OCI-LY3 (cell line): ENCODE measurements at regions not wholly inside any gene's neighbourhood (a gene's known extent, or its start where the extent isn't known, plus 50 kb on each side); places are given as distances from the start of the nearest gene placed in this dataset.

Experiments
- H2AFZ ChIP-seq: fragments of 200-600, 300-600 bp; shearing (Covaris generic); 2 replicates; pipeline ENCODE4 v1.6.0; 2014; ENCODE audit warnings: antibody characterized with exemption, low read depth, low read length
- H3K27ac ChIP-seq: fragments of 200-600, 300-600 bp; sonication (generic); 2 replicates; pipeline ENCODE4 v1.5.1; 2014; ENCODE audit warnings: mild to moderate bottlenecking, low read length, moderate library complexity, mixed read lengths
- H3K27me3 ChIP-seq: fragments of 200-600, 300-600 bp; sonication (generic); 2 replicates; pipeline ENCODE4 v1.6.1; 2014; ENCODE audit warnings: low read depth, low read length, mixed read lengths
- H3K36me3 ChIP-seq: fragments of 200-600, 300-600 bp; sonication (generic); replicated peaks from 2 replicates; pipeline ENCODE3; 2014; ENCODE audit warnings: low read depth, low read length, mixed read lengths
- H3K4me1 ChIP-seq: fragments of 300-600, 200-600 bp; sonication (generic); 2 replicates; pipeline ENCODE4 v1.6.1; 2014; ENCODE audit warnings: low read length, mixed read lengths
- H3K4me2 ChIP-seq: fragments of 200-600, 300-600 bp; sonication (generic); 2 replicates; pipeline ENCODE4 v1.6.1; 2014; ENCODE audit warnings: low read length, mixed read lengths
- H3K4me3 ChIP-seq: fragments of 300-600, 200-600 bp; sonication (generic); 2 replicates; pipeline ENCODE4 v1.5.1; 2014; ENCODE audit warnings: antibody characterized with exemption, mild to moderate bottlenecking, low read length, moderate library complexity
- H3K79me2 ChIP-seq: fragments of 300-600, 200-600 bp; shearing (Covaris generic); 2 replicates; pipeline ENCODE4 v1.6.1; 2014; ENCODE audit warnings: mild to moderate bottlenecking, low read length, mixed read lengths
- H3K9ac ChIP-seq: fragments of 300-600, 200-600 bp; shearing (Covaris generic); 2 replicates; pipeline ENCODE4 v1.6.0; 2014; ENCODE audit warnings: mild to moderate bottlenecking, low read length, moderate library complexity
- H3K9me3 ChIP-seq: fragments of 200-600, 300-600 bp; shearing (Covaris generic); 2 replicates; pipeline ENCODE4 v1.6.1; 2014; ENCODE audit warnings: low read length, mixed read lengths; ENCODE audit not compliant: insufficient read depth
- H4K20me1 ChIP-seq: fragments of 200-600, 300-600 bp; sonication (generic); 2 replicates; pipeline ENCODE4 v1.6.1; 2016; ENCODE audit warnings: low read length, mixed read lengths; ENCODE audit not compliant: insufficient read depth
- EZH2phosphoT487 ChIP-seq: fragments of 200-600 bp; shearing (Covaris generic); IDR thresholded peaks from 2 replicates; pipeline ENCODE4 v1.6.1; 2018; ENCODE audit warnings: antibody characterized with exemption, mixed run types, low read depth
- TF ChIP-seq, protein P1 (sequence below): fragments of 200-600, 300-600 bp; sonication (generic); IDR thresholded peaks from 2 replicates; pipeline ENCODE4 v1.5.1; 2014; ENCODE audit warnings: antibody characterized with exemption, low read length, low read depth

DNA sequence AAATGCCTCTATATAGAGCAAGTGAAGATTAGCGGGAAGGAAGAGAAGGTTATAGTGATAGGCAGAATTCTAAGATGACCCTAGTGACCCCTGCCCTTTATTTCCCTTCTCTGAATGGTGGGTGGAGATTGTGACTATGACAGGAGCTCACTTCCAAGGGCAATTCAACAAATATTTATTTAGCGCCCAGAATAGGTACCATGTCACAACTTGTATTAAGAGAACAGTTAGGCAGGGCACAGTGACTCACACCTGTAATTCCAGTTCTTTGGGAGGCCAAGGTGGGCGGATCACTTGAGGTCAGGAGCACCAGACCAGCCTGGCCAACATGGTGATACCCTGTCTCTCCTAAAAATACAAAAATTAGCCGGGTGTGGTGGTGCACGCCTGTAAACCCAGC is 236.0 kb upstream of the POGK start:
- H3K4me3 ChIP-seq, result no peak overlapping the region
- no peak overlapping the region for H3K4me2 ChIP-seq
- H3K4me1 ChIP-seq, result no peaks in the 10 kb centered on the region
- no peaks in the 10 kb centered on the region for H3K79me2 ChIP-seq
- no peak for TF ChIP-seq EZH2phosphoT487
- TF ChIP-seq, protein P1, sequence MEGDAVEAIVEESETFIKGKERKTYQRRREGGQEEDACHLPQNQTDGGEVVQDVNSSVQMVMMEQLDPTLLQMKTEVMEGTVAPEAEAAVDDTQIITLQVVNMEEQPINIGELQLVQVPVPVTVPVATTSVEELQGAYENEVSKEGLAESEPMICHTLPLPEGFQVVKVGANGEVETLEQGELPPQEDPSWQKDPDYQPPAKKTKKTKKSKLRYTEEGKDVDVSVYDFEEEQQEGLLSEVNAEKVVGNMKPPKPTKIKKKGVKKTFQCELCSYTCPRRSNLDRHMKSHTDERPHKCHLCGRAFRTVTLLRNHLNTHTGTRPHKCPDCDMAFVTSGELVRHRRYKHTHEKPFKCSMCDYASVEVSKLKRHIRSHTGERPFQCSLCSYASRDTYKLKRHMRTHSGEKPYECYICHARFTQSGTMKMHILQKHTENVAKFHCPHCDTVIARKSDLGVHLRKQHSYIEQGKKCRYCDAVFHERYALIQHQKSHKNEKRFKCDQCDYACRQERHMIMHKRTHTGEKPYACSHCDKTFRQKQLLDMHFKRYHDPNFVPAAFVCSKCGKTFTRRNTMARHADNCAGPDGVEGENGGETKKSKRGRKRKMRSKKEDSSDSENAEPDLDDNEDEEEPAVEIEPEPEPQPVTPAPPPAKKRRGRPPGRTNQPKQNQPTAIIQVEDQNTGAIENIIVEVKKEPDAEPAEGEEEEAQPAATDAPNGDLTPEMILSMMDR, result no peak
- no peaks in the 10 kb centered on the region for H3K36me3 ChIP-seq
- H3K27me3 ChIP-seq, result peaks cover 3% of the 10 kb centered on the region; the same call in 1 of the 2 replicates
- no peaks in the 10 kb centered on the region for H3K9me3 ChIP-seq
- H4K20me1 ChIP-seq, result no peaks in the 10 kb centered on the region
- H2AFZ ChIP-seq, result no peak overlapping the region
- no peak overlapping the region for H3K9ac ChIP-seq
- H3K27ac ChIP-seq, result no peak overlapping the region

DNA sequence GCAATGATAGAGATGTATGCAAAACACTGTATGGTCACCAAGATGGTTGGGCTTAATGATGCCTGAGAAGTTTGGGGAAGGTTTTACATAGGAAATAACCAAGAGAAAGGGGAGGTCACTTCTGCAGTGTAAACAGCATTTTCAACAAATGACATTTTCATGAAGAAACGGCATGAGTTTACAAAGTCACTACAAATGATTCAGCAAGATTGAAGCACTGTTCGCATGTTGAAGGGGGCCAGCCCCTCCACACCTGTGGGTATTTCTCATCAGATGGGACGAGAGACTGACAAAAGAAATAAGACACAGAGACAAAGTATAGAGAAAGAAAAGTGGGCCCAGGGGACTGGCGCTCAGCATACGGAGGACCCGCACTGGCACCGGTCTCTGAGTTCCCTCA is 234.1 kb upstream of the POGK start:
- TF ChIP-seq EZH2phosphoT487, result no peak
- TF ChIP-seq, protein P1, result no peak
- no peaks in the 10 kb centered on the region for H4K20me1 ChIP-seq

DNA sequence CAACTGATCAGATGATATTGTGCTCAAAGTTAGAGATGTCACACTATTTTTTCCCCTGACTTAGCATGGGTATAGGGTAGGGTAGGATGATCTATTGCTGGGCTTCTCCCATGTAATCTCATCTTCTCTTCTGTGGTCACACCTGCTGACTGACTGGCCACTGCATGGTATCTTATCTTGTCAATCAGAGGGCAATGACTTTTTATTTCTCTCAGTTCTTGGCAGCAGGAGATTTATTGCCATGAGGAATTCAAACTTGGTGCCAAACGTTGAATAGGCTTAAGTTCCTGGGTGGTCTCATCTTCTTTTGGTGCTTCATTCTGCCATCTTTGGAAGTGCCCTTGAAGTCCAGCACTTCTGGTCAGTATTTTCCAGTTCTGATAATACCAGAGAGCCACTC is 226.4 kb upstream of the POGK start:
- Histone ChIP-seq H3K4me2 (no peak overlapping the region), H3K9ac (no peak overlapping the region), H4K20me1 (no peaks in the 10 kb centered on the region), H3K9me3 (no peaks in the 10 kb centered on the region), H3K36me3 (no peaks in the 10 kb centered on the region), H3K27me3 (no peaks in the 10 kb centered on the region), H3K27ac (no peak overlapping the region), H3K4me3 (no peak overlapping the region), H2AFZ (no peak overlapping the region), H3K4me1 (no peaks in the 10 kb centered on the region), H3K79me2 (no peaks in the 10 kb centered on the region)
- TF ChIP-seq, protein P1, result no peak
- TF ChIP-seq EZH2phosphoT487, result no peak

More for the DNA sequence above, 234.1 kb upstream of the POGK start:
- Histone ChIP-seq H2AFZ (no peak overlapping the region), H3K27me3 (peaks cover 3% of the 10 kb centered on the region; the same call in 1 of the 2 replicates), H3K79me2 (no peaks in the 10 kb centered on the region), H3K4me1 (no peaks in the 10 kb centered on the region), H3K27ac (no peak overlapping the region), H3K4me2 (no peak overlapping the region), H3K9ac (no peak overlapping the region), H3K9me3 (no peaks in the 10 kb centered on the region), H3K36me3 (no peaks in the 10 kb centered on the region), H3K4me3 (no peak overlapping the region)

DNA sequence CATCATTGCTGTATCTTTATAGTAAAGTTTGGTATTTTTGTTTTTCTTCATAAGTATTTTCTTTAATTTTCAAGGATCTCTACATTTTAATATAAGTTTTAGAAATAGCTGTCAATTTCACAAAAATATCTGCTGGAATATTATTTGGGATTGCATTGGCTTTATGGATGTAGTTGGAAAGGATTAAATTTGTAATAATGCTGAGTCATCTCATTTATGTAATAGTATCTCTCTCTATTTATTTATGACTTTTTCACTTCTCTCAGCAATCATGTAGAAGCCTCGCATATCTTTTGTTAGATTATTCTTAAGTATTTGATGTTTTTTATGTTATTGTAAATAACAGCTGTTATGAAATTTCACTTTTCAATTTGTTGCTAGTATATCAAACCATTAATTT is 223.1 kb upstream of the POGK start:
- H3K9ac ChIP-seq, result no peak overlapping the region
- H2AFZ ChIP-seq, result no peak overlapping the region
- peaks cover 3% of the 10 kb centered on the region; the same call in 1 of the 2 replicates for H3K27me3 ChIP-seq
- H3K36me3 ChIP-seq, result no peaks in the 10 kb centered on the region
- H3K79me2 ChIP-seq, result no peaks in the 10 kb centered on the region
- no peak overlapping the region for H3K4me3 ChIP-seq
- H3K4me1 ChIP-seq, result no peaks in the 10 kb centered on the region
- H4K20me1 ChIP-seq, result no peaks in the 10 kb centered on the region
- no peak overlapping the region for H3K27ac ChIP-seq
- no peaks in the 10 kb centered on the region for H3K9me3 ChIP-seq
- no peak overlapping the region for H3K4me2 ChIP-seq
- TF ChIP-seq, protein P1, result no peak
- no peak for TF ChIP-seq EZH2phosphoT487
